GM19438 (cell line): ENCODE measurements at regions not wholly inside any gene's neighbourhood (a gene's known extent, or its start where the extent isn't known, plus 50 kb on each side); places are given as distances from the start of the nearest gene placed in this dataset.

Experiments used
- ATAC-seq: cut with Tn5 transposase; IDR thresholded peaks from one replicate; pipeline ENCODE4 v1.9.1; 2021; ENCODE audit warnings: low read depth; ENCODE audit not compliant: unreplicated experiment

GRCh38 chr1:221633841-221634409, 108.0 kb downstream of the DUSP10 start:
- no peak for ATAC-seq

DNA sequence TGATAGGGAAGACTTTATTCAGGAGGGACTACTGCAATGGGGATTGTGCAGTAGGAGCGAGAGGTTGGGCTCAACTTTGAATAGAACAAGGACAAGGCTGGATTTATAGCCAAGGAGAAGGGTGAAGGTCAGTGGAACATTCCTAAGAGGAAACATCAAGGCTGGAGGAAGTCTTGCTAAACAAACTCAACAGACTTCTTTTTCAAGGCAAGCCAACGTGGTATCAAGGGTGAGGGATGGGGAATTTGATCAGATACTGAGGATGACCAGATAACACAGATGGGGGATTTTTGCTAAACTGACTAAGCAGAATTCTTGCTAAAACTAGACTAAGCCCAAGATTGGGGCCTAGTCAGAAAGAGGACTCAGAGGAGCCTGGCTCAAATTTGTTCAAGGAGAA, 107.3 kb downstream of the DUSP10 start:
- ATAC-seq = no peak

DNA sequence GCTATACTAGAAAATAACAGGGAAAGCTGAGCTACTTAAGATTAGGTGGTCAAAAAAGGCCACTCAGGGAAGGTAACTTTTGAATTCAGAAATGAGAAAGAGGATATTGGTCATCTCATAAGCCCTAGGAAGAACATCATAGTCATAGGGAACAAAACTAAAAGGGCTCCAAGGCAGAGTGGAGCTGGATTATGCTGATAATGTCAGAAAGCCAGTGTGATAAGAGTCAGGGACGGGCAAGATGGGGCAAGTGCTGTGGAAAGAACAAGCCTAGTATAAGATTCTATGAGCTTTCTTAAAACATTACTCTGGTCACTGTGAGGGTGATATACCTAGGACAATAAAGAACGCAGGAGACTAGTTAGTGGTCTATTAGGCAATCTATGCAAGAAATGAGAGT, 106.6 kb downstream of the DUSP10 start:
- no peak for ATAC-seq

DNA sequence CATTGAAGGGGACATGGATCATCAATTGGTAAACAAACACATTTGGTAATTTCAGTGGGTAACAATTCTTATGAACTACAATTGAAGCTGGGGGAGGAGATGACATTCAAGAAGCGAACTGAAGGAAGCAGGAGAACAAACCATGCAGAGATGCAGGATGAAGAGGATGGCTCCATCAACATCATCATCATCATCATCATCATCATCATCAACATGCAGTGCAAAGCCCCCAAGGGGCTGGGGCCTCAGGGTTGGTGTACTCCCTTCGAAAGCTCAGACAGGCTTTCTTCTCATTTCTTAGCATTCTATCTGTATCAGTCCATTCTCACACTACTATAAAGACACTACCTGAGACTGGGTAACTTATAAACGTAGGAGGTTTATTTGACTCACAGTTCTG, 105.8 kb downstream of the DUSP10 start:
- ATAC-seq = no peak

DNA sequence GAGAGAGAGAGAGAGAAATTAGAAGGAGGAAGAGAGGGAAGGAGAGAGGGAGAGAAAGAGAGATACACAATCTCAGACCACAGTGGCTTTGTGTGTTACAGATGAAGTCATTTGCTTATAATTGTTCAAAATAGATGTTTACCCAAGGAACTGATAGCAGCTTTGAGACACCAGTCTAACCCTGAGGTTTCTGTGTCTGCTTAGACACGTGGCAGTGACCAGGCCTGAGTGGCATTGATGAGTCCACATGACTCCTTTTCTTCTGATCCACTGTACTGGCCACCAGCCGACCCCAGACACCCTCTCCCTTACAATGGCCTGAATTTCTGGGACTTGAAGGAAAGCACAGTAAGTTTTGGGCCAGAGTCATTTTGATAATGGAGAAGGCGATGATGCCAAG, 104.9 kb downstream of the DUSP10 start:
- no peak for ATAC-seq

- ATAC-seq = no peak
Observed at GRCh38 chr1:221637641-221638041, 104.2 kb downstream of the DUSP10 start.

GRCh38 chr1:221638595-221638994, 103.3 kb downstream of the DUSP10 start:
- no peak for ATAC-seq

DNA sequence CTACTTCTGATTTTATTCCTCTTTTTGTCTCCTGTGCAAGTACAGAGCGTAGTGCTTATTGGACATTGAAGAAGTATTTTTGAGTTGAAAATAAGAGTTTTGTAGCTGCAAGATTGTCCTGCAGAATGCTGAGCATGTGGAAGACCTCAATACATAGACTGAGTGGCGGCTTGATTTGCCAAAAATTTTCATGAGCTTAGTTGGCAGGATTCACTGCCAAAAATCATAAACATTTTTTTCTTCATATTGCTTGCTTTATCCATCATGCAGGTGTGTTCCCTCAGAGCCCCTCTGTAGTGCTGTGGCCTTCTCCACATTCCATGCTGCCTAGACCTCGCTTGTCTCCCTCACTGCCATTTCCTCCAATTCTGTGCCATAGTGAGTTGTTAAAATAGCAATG, 100.1 kb downstream of the DUSP10 start:
- no peak for ATAC-seq

GRCh38 chr1:221643404-221644144, 98.3 kb downstream of the DUSP10 start:
- ATAC-seq = no peak

DNA sequence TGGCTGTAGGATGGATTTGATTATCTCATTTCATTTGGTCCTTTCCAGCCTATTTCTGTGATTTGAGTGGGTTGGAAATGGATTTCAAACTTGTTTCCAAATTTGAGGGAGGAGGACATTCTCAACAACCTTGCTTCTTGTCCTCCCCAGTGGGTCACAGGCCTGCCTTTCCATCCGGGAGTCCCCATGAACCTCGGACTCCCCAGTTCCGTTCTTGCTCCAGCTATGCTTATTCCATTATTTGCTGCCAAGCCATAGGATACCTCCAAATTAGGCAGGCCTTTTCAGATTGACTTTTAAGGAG, 97.8 kb downstream of the DUSP10 start:
- ATAC-seq = no peak

- no peak for ATAC-seq
Observed at GRCh38 chr1:221644663-221645258, 97.1 kb downstream of the DUSP10 start.

DNA sequence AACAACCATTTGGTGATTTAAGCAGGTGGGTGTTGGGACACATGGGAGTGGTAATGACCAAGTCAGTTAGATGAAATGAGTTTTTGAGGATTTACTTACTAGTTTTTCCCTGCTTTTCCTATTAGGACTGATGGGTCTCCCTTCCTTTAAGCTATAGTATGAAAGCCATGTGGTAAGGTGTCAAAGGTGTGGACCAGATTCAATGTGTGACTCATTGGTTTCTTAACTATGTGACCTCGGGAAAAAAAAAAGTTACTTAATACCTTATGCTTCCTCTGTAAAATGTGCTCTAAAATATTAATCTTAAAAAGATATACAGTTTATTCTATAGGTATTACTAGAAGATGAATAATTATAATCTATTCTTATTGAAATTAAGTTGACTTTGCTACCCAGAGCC, 93.7 kb downstream of the DUSP10 start:
- ATAC-seq = no peak
